Body of pancreas (tissue), 4 donors: ENCODE measurements at regions not wholly inside any gene's neighbourhood (a gene's known extent, or its start where the extent isn't known, plus 50 kb on each side); places are given as distances from the start of the nearest gene placed in this dataset.

ENCODE experiments used
- CTCF ChIP-seq, 7 experiments: fragments of 450-650 bp in 4 of 7; fragments of 200-600 bp in 3 of 7; sonication (generic) in 3 of 7; IDR thresholded peaks; one replicate each; pipeline ENCODE4 v1.5.1; 2016 to 2019; ENCODE audit warnings: antibody characterized with exemption in 7 of 7
- POLR2A ChIP-seq, 3 donors: fragments of 450-650 bp; IDR thresholded peaks; one replicate each; pipeline ENCODE4 v1.6.1; 2016; ENCODE audit warnings: antibody characterized with exemption in 3 of 3, mild to moderate bottlenecking in 2 of 3

- no peak for TF ChIP-seq CTCF (IDR thresholded peaks at IDR 0.05)
- no peak for TF ChIP-seq POLR2A (IDR thresholded peaks at IDR 0.05)
Observed at GRCh38 chr4:1556541-1557220, 127.4 kb downstream of the FAM53A start.
